Hepatocyte (in vitro differentiated cells): ENCODE measurements at regions not wholly inside any gene's neighbourhood (a gene's known extent, or its start where the extent isn't known, plus 50 kb on each side); places are given as distances from the start of the nearest gene placed in this dataset.

Experiments
- DNase-seq: peaks from one replicate; pipeline ENCODE4 v3.0.0-alpha.2; 2016; ENCODE audit warnings: low spot score
- H2AFZ ChIP-seq: fragments of 200-600 bp; sonication (generic); 2 replicates; pipeline ENCODE4 v1.6.0; 2016; ENCODE audit warnings: antibody characterized with exemption, mild to moderate bottlenecking
- H3K27ac ChIP-seq: fragments of 200-600 bp; sonication (generic); 2 replicates; pipeline ENCODE4 v1.5.1; 2016; ENCODE audit warnings: mild to moderate bottlenecking
- H3K27me3 ChIP-seq: fragments of 200-600 bp; sonication (generic); 2 replicates; pipeline ENCODE4 v1.6.1; 2016
- H3K36me3 ChIP-seq: fragments of 200-600 bp; sonication (generic); replicated peaks from 2 replicates; pipeline ENCODE4 v1.5.1; 2016; ENCODE audit warnings: low read depth; ENCODE audit not compliant: insufficient read depth
- H3K4me1 ChIP-seq: fragments of 200-600 bp; sonication (generic); 2 replicates; pipeline ENCODE4 v1.5.1; 2016; ENCODE audit warnings: mild to moderate bottlenecking, moderate library complexity; ENCODE audit not compliant: insufficient read depth
- H3K4me2 ChIP-seq: fragments of 200-600 bp; sonication (generic); 2 replicates; pipeline ENCODE4 v1.6.0; 2016
- H3K4me3 ChIP-seq: fragments of 200-600 bp; sonication (generic); 2 replicates; pipeline ENCODE4 v1.5.1; 2016; ENCODE audit warnings: mild to moderate bottlenecking
- H3K79me2 ChIP-seq: fragments of 200-600 bp; sonication (generic); 2 replicates; pipeline ENCODE4 v1.6.0; 2017; ENCODE audit warnings: mild to moderate bottlenecking
- H3K9me2 ChIP-seq: fragments of 200-600 bp; sonication (generic); replicated peaks from 2 replicates; pipeline ENCODE4 v1.6.0; 2017; ENCODE audit warnings: mild to moderate bottlenecking; ENCODE audit not compliant: insufficient read depth
- H3K9me3 ChIP-seq: fragments of 200-600 bp; sonication (generic); 2 replicates; pipeline ENCODE4 v1.5.1; 2016; ENCODE audit warnings: low read depth, mild to moderate bottlenecking
- H4K20me1 ChIP-seq: fragments of 200-600 bp; sonication (generic); 2 replicates; pipeline ENCODE4 v1.6.0; 2016; ENCODE audit warnings: mild to moderate bottlenecking; ENCODE audit not compliant: insufficient read depth, poor library complexity, severe bottlenecking
- EZH2 ChIP-seq: fragments of 200-600 bp; sonication (generic); IDR thresholded peaks from 2 replicates; pipeline ENCODE4 v1.6.1; 2016; ENCODE audit warnings: antibody characterized with exemption, mild to moderate bottlenecking, borderline replicate concordance
- EZH2phosphoT487 ChIP-seq: fragments of 200-600 bp; sonication (generic); IDR thresholded peaks from one replicate; pipeline ENCODE4 v1.6.1; 2018; ENCODE audit warnings: antibody characterized with exemption, mild to moderate bottlenecking, low read depth, moderate library complexity; ENCODE audit not compliant: unreplicated experiment, severe bottlenecking
- WGBS: methylation state at CpG from one replicate; pipeline ENCODE4 v1.1.6; 2016; ENCODE audit warnings: low lambda C conversion rate; ENCODE audit errors: missing lambda C conversion rate; 5-methylcytosine and 5-hydroxymethylcytosine counted together
- TF ChIP-seq, protein P1 (sequence below): fragments of 200-600 bp; sonication (generic); IDR thresholded peaks from 2 replicates; pipeline ENCODE4 v1.5.1; 2016; ENCODE audit warnings: antibody characterized with exemption, mild to moderate bottlenecking; ENCODE audit not compliant: poor library complexity

DNA sequence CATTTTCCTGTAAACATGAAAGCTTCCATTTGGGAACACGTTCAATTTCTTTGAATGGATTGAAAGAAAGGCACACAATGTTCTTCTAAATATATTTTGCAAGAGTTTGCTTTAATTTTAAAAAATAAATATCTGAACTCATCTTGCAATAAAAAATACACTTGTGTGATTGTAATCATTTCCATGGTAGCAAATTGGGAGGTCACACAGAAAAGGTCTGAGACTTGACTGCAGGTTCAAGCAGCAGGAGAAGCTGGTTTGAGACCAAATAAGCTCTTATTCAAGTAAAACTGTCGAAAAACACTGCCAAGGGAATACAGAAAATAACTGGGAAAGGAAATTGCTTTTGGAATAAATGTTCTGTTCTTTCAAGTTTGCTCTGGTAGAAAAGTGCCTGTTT is 498.9 kb downstream of the ADGRL2 start:
- 91% methylated on average over 2 of the region's 2 CpGs for WGBS
- no peak overlapping the region for H3K27ac ChIP-seq
- H3K4me1 ChIP-seq: no peaks in the 10 kb centered on the region
- TF ChIP-seq, protein P1, sequence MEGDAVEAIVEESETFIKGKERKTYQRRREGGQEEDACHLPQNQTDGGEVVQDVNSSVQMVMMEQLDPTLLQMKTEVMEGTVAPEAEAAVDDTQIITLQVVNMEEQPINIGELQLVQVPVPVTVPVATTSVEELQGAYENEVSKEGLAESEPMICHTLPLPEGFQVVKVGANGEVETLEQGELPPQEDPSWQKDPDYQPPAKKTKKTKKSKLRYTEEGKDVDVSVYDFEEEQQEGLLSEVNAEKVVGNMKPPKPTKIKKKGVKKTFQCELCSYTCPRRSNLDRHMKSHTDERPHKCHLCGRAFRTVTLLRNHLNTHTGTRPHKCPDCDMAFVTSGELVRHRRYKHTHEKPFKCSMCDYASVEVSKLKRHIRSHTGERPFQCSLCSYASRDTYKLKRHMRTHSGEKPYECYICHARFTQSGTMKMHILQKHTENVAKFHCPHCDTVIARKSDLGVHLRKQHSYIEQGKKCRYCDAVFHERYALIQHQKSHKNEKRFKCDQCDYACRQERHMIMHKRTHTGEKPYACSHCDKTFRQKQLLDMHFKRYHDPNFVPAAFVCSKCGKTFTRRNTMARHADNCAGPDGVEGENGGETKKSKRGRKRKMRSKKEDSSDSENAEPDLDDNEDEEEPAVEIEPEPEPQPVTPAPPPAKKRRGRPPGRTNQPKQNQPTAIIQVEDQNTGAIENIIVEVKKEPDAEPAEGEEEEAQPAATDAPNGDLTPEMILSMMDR: no peak
- no peak for TF ChIP-seq EZH2
- no peak for TF ChIP-seq EZH2phosphoT487
- H3K4me3 ChIP-seq: no peak overlapping the region
- H3K36me3 ChIP-seq: no peaks in the 10 kb centered on the region
- no peaks in the 10 kb centered on the region for H3K79me2 ChIP-seq
- no peak for DNase-seq
- no peaks in the 10 kb centered on the region for H3K9me2 ChIP-seq
- H3K4me2 ChIP-seq: no peak overlapping the region
- H3K9me3 ChIP-seq: no peaks in the 10 kb centered on the region
- H3K27me3 ChIP-seq: no peaks in the 10 kb centered on the region
- no peaks in the 10 kb centered on the region for H4K20me1 ChIP-seq
- H2AFZ ChIP-seq: no peak overlapping the region

GRCh38 chr1:82299056-82299455 is 498.3 kb downstream of the ADGRL2 start:
- no peaks in the 10 kb centered on the region for H4K20me1 ChIP-seq
- no peaks in the 10 kb centered on the region for H3K9me2 ChIP-seq
- no peaks in the 10 kb centered on the region for H3K4me1 ChIP-seq
- H3K27me3 ChIP-seq: no peaks in the 10 kb centered on the region
- TF ChIP-seq EZH2phosphoT487: no peak
- TF ChIP-seq, protein P1: no peak
- TF ChIP-seq EZH2: no peak
- H3K4me2 ChIP-seq: no peak overlapping the region
- no peak overlapping the region for H3K27ac ChIP-seq
- WGBS: 78% methylated on average over 4 of the region's 4 CpGs
- H3K36me3 ChIP-seq: no peaks in the 10 kb centered on the region
- no peaks in the 10 kb centered on the region for H3K79me2 ChIP-seq
- H3K9me3 ChIP-seq: no peaks in the 10 kb centered on the region
- no peak overlapping the region for H3K4me3 ChIP-seq
- no peak for DNase-seq
- H2AFZ ChIP-seq: no peak overlapping the region

GRCh38 chr1:82297139-82297896 is 496.6 kb downstream of the ADGRL2 start:
- WGBS: 89% methylated on average over 9 of the region's 9 CpGs
- no peaks in the 10 kb centered on the region for H3K4me1 ChIP-seq
- no peaks in the 10 kb centered on the region for H3K36me3 ChIP-seq
- no peaks in the 10 kb centered on the region for H3K27me3 ChIP-seq
- no peak overlapping the region for H3K4me2 ChIP-seq
- DNase-seq: no peak
- H3K4me3 ChIP-seq: no peak overlapping the region
- H3K27ac ChIP-seq: no peak overlapping the region
- H2AFZ ChIP-seq: no peak overlapping the region
- no peaks in the 10 kb centered on the region for H3K79me2 ChIP-seq
- H3K9me3 ChIP-seq: no peaks in the 10 kb centered on the region
- no peaks in the 10 kb centered on the region for H4K20me1 ChIP-seq
- TF ChIP-seq EZH2phosphoT487: no peak
- TF ChIP-seq EZH2: no peak
- TF ChIP-seq, protein P1: no peak
- no peaks in the 10 kb centered on the region for H3K9me2 ChIP-seq
